Endothelial cell of umbilical vein (primary cell): ENCODE measurements at regions not wholly inside any gene's neighbourhood (a gene's known extent, or its start where the extent isn't known, plus 50 kb on each side); places are given as distances from the start of the nearest gene placed in this dataset.

ENCODE experiments used
- CTCF ChIP-seq, 2 donors: IDR thresholded peaks; 1 replicate in 1 of 2; 2 replicates in 1 of 2; pipeline ENCODE4 v1.5.1; 2011; ENCODE audit warnings: low read length in 2 of 2, mild to moderate bottlenecking in 2 of 2, moderate library complexity in 2 of 2, control low read depth in 1 of 2, inconsistent platforms in 1 of 2, low read depth in 1 of 2; ENCODE audit not compliant: insufficient read depth in 1 of 2; ENCODE audit errors: extremely low read depth in 1 of 2
- GATA2 ChIP-seq: IDR thresholded peaks from 2 replicates; pipeline ENCODE4 v1.7.0; 2011; ENCODE audit warnings: low read depth, mild to moderate bottlenecking, moderate library complexity, mixed read lengths, low read length; ENCODE audit not compliant: insufficient read length, insufficient read depth
- MAX ChIP-seq: IDR thresholded peaks from 2 replicates; pipeline ENCODE4 v1.6.1; 2011; ENCODE audit not compliant: insufficient read depth, insufficient read length
- POLR2A ChIP-seq: IDR thresholded peaks from 2 replicates; pipeline ENCODE4 v1.6.1; 2012; ENCODE audit warnings: low read depth, mild to moderate bottlenecking, control low read depth, low read length
- POLR2AphosphoS5 ChIP-seq: IDR thresholded peaks from 2 replicates; pipeline ENCODE4 v1.6.1; 2012; ENCODE audit warnings: low read depth, mild to moderate bottlenecking, control low read depth, low read length, moderate library complexity; ENCODE audit not compliant: insufficient read depth

GRCh38 chr3:147161833-147162232 lies 244.5 kb downstream of the ZIC4 start:
- TF ChIP-seq CTCF (IDR thresholded peaks at IDR 0.05; ENCODE audit: extremely low read depth in 1 of 2, insufficient read depth in 1 of 2, low read depth in 1 of 2, low read length in 2 of 2) (no peak), MAX (no peak), GATA2 (no peak), POLR2A (no peak), POLR2AphosphoS5 (no peak)
